ENCODE measurements at regions not wholly inside any gene's neighbourhood (a gene's known extent, or its start where the extent isn't known, plus 50 kb on each side); places are given as distances from the start of the nearest gene placed in this dataset.

GRCh38 chr12:45490232-45490881 lies 239.1 kb upstream of the ARID2 start:
- FAIRE-seq (no peak), DNase-seq (ENCODE audit: extremely low read depth in 1 of 4, low spot score in 3 of 4) (no peak), ATAC-seq (no peak)
- H4K20me1 ChIP-seq (replicated peaks; ENCODE audit: control insufficient read depth, insufficient read depth, low read length), result no peaks in the 10 kb centered on the region
- in situ Hi-C loops (cut with MboI) (no loop called here), intact Hi-C loops (cut with micrococcal nuclease) (no loop called here)
- WGBS (ENCODE audit: insufficient coverage, low coverage, missing lambda C conversion rate), result under 1% methylated on average over 7 of the region's 7 CpGs
- ChIA-PET POLR2A (no interaction called here), CTCF (ENCODE audit: low intra/inter-chr PET ratio) (no interaction called here)
- H3K79me2 ChIP-seq (ENCODE audit: control insufficient read depth, insufficient read depth, low read length), result no peaks in the 10 kb centered on the region
- no peak overlapping the region for H3K4me3 ChIP-seq
- H3K27me3 ChIP-seq (ENCODE audit: control insufficient read depth in 2 of 2, insufficient read depth in 2 of 2, low read length in 2 of 2), result no peaks in the 10 kb centered on the region
- no peaks in the 10 kb centered on the region for H3K4me1 ChIP-seq (replicated peaks in 1 of 2; ENCODE audit: control insufficient read depth in 2 of 2, insufficient read depth in 2 of 2, low read length in 2 of 2)
- H3K27ac ChIP-seq (ENCODE audit: extremely low read depth, low read depth, low read length), result no peak overlapping the region
- H3K9me3 ChIP-seq (replicated peaks; ENCODE audit: control insufficient read depth, insufficient read depth, low read depth, low read length), result no peaks in the 10 kb centered on the region
- H3K36me3 ChIP-seq (ENCODE audit: control insufficient read depth, insufficient read depth, low read length), result no peaks in the 10 kb centered on the region
- BruUV-seq (replicated peaks), result no TSS peak
- H3K4me2 ChIP-seq (ENCODE audit: insufficient read depth, low read length), result no peak overlapping the region
- H2AFZ ChIP-seq (ENCODE audit: low read depth, low read length), result no peak overlapping the region
- TF ChIP-seq, protein P1, sequence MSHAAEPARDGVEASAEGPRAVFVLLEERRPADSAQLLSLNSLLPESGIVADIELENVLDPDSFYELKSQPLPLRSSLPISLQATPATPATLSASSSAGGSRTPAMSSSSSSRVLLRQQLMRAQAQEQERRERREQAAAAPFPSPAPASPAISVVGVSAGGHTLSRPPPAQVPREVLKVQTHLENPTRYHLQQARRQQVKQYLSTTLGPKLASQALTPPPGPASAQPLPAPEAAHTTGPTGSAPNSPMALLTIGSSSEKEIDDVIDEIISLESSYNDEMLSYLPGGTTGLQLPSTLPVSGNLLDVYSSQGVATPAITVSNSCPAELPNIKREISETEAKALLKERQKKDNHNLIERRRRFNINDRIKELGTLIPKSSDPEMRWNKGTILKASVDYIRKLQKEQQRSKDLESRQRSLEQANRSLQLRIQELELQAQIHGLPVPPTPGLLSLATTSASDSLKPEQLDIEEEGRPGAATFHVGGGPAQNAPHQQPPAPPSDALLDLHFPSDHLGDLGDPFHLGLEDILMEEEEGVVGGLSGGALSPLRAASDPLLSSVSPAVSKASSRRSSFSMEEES (CRISPR knock-in tag; IDR thresholded peaks at IDR 0.05), result 0 out of 2 replicates have a peak, but pooled peaks have one; percentile 11
- no peak for TF ChIP-seq SP1 (CRISPR knock-in tag; IDR thresholded peaks at IDR 0.05)
- no peak overlapping the region for H3K9ac ChIP-seq (ENCODE audit: insufficient read depth in 1 of 2, low read depth in 2 of 2, low read length in 2 of 2)
- no peaks in the 10 kb centered on the region for H3K9me1 ChIP-seq (ENCODE audit: control insufficient read depth, insufficient read depth, low read length)

DNA sequence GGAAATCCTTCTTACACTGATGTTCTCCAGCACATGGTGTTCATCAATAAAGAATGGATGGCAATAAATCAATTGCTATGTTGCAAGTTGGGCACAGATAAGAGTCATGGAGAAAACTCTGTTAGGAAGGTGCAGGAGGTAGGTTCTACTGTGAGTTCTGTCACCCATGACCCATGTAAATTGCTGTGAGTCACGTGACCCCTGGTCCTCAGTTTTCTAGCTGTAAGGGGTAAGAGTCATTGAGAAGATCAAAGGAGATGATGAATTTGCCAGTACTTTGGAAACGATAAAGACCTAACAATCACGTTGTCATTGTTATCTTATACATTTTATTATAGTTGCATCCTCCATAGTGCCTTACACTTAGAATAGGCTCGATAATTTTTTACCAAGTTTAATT lies 235.2 kb upstream of the ARID2 start:
- 0% methylated on average over 4 of the region's 4 CpGs for WGBS (ENCODE audit: insufficient coverage, low coverage, missing lambda C conversion rate)
- Histone ChIP-seq H3K36me3 (ENCODE audit: control insufficient read depth, insufficient read depth, low read length) (no peaks in the 10 kb centered on the region), H3K4me1 (replicated peaks in 1 of 2; ENCODE audit: control insufficient read depth in 2 of 2, insufficient read depth in 2 of 2, low read length in 2 of 2) (no peaks in the 10 kb centered on the region), H3K9me1 (ENCODE audit: control insufficient read depth, insufficient read depth, low read length) (no peaks in the 10 kb centered on the region), H3K27me3 (ENCODE audit: control insufficient read depth in 2 of 2, insufficient read depth in 2 of 2, low read length in 2 of 2) (no peaks in the 10 kb centered on the region), H3K79me2 (ENCODE audit: control insufficient read depth, insufficient read depth, low read length) (no peaks in the 10 kb centered on the region), H4K20me1 (replicated peaks; ENCODE audit: control insufficient read depth, insufficient read depth, low read length) (no peaks in the 10 kb centered on the region), H3K9me3 (replicated peaks; ENCODE audit: control insufficient read depth, insufficient read depth, low read depth, low read length) (no peaks in the 10 kb centered on the region), H3K27ac (ENCODE audit: extremely low read depth, low read depth, low read length) (no peak overlapping the region), H3K4me2 (ENCODE audit: insufficient read depth, low read length) (no peak overlapping the region), H3K9ac (ENCODE audit: insufficient read depth in 1 of 2, low read depth in 2 of 2, low read length in 2 of 2) (no peak overlapping the region), H2AFZ (ENCODE audit: low read depth, low read length) (no peak overlapping the region), H3K4me3 (no peak overlapping the region)
- no peak for DNase-seq (ENCODE audit: extremely low read depth in 1 of 4, low spot score in 3 of 4)
- no peak for ATAC-seq
- ChIA-PET POLR2A (no interaction called here), CTCF (ENCODE audit: low intra/inter-chr PET ratio) (no interaction called here)
- no TSS peak for BruUV-seq (replicated peaks)
- FAIRE-seq, result no peak
- intact Hi-C loops (cut with micrococcal nuclease), result no loop called here
- in situ Hi-C loops (cut with MboI), result no loop called here
- TF ChIP-seq GTF2A2 (tag; IDR thresholded peaks at IDR 0.05) (no peak), BDP1 (IDR thresholded peaks at IDR 0.05; ENCODE audit: insufficient read depth, insufficient read length) (no peak), FOXA1 (IDR thresholded peaks at IDR 0.05; ENCODE audit: borderline replicate concordance) (no peak), FOXJ2 (tag; IDR thresholded peaks at IDR 0.05) (no peak), CTCFL (IDR thresholded peaks at IDR 0.05; ENCODE audit: borderline replicate concordance, insufficient read depth, low read depth, low read length, poor library complexity, severe bottlenecking) (no peak), ELF1 (tag; IDR thresholded peaks at IDR 0.05) (no peak)
- TF ChIP-seq, protein P1 (CRISPR knock-in tag; IDR thresholded peaks at IDR 0.05), result peak; percentile 92

Data from K562 (cell line).